ENCODE measurements at regions not wholly inside any gene's neighbourhood (a gene's known extent, or its start where the extent isn't known, plus 50 kb on each side); places are given as distances from the start of the nearest gene placed in this dataset.

- H3K27ac ChIP-seq = no peak overlapping the region
- no peaks in the 10 kb centered on the region for H3K27me3 ChIP-seq
- no peaks in the 10 kb centered on the region for H3K9me3 ChIP-seq
- no peak for TF ChIP-seq POLR2A (IDR thresholded peaks at IDR 0.05)
- TF ChIP-seq CTCF (IDR thresholded peaks at IDR 0.05) = no peak
- 95 to 98% methylated on average over 4 of the region's 4 CpGs for WGBS, 2 donors
- H3K4me1 ChIP-seq = peaks cover 0 to 7% of the 10 kb centered on the region in 2 donors
- no peaks in the 10 kb centered on the region for H3K36me3 ChIP-seq
- no peak for DNase-seq
- no peak overlapping the region for H3K4me3 ChIP-seq (replicated peaks in 1 of 3)
- intact Hi-C loops (cut with DNase I) = no loop called here
Observed at GRCh38 chr12:96132819-96133218, 61.4 kb upstream of the ELK3 start.

- no peak overlapping the region for H3K27ac ChIP-seq
- H3K4me3 ChIP-seq (replicated peaks in 1 of 3) = no peak overlapping the region
- no peak for DNase-seq
- intact Hi-C loops (cut with DNase I) = no loop called here
- TF ChIP-seq CTCF (IDR thresholded peaks at IDR 0.05) (no peak), POLR2A (IDR thresholded peaks at IDR 0.05) (no peak)
- WGBS, 2 donors = 89 to 92% methylated on average over 5 of the region's 5 CpGs
- H3K27me3 ChIP-seq = no peaks in the 10 kb centered on the region
- H3K4me1 ChIP-seq = peaks cover 0 to 7% of the 10 kb centered on the region in 2 donors
- H3K9me3 ChIP-seq = no peaks in the 10 kb centered on the region
- no peaks in the 10 kb centered on the region for H3K36me3 ChIP-seq
Observed at GRCh38 chr12:96134200-96134599, 60.0 kb upstream of the ELK3 start.

GRCh38 chr12:96136161-96136560, 58.0 kb upstream of the ELK3 start:
- TF ChIP-seq POLR2A (IDR thresholded peaks at IDR 0.05) (no peak), CTCF (IDR thresholded peaks at IDR 0.05) (no peak)
- 48 to 49% methylated on average over 3 of the region's 3 CpGs for WGBS, 2 donors
- Histone ChIP-seq H3K27me3 (no peaks in the 10 kb centered on the region), H3K27ac (no peak overlapping the region), H3K36me3 (no peaks in the 10 kb centered on the region), H3K9me3 (no peaks in the 10 kb centered on the region), H3K4me3 (replicated peaks in 1 of 3) (no peak overlapping the region), H3K4me1 (peaks cover 0 to 7% of the 10 kb centered on the region in 2 donors)
- intact Hi-C loops (cut with DNase I) = no loop called here
- peak; percentile 27 to 35 for DNase-seq

GRCh38 chr12:96136725-96137378, 57.3 kb upstream of the ELK3 start:
- 93 to 95% methylated on average over 4 of the region's 4 CpGs for WGBS, 2 donors
- H3K27ac ChIP-seq = no peak overlapping the region
- DNase-seq = no peak
- peaks cover 0 to 7% of the 10 kb centered on the region in 2 donors for H3K4me1 ChIP-seq
- H3K9me3 ChIP-seq = no peaks in the 10 kb centered on the region
- no peaks in the 10 kb centered on the region for H3K27me3 ChIP-seq
- TF ChIP-seq CTCF (IDR thresholded peaks at IDR 0.05) (no peak), POLR2A (IDR thresholded peaks at IDR 0.05) (no peak)
- no peak overlapping the region for H3K4me3 ChIP-seq (replicated peaks in 1 of 3)
- H3K36me3 ChIP-seq = no peaks in the 10 kb centered on the region
- intact Hi-C loops (cut with DNase I) = no loop called here

GRCh38 chr12:96140174-96140573, 54.0 kb upstream of the ELK3 start:
- TF ChIP-seq POLR2A (IDR thresholded peaks at IDR 0.05) (no peak), CTCF (IDR thresholded peaks at IDR 0.05) (no peak)
- Histone ChIP-seq H3K4me1 (peaks cover 0 to 7% of the 10 kb centered on the region in 2 donors), H3K9me3 (no peaks in the 10 kb centered on the region), H3K36me3 (no peaks in the 10 kb centered on the region), H3K27ac (no peak overlapping the region), H3K27me3 (no peaks in the 10 kb centered on the region), H3K4me3 (replicated peaks in 1 of 3) (no peak overlapping the region)
- intact Hi-C loops (cut with DNase I) = no loop called here
- 87 to 92% methylated on average over 2 of the region's 2 CpGs for WGBS, 2 donors
- no peak for DNase-seq
